NCI-H2081 (cell line): ENCODE measurements at regions not wholly inside any gene's neighbourhood (a gene's known extent, or its start where the extent isn't known, plus 50 kb on each side); places are given as distances from the start of the nearest gene placed in this dataset.

Experiments used
- DNase-seq, 2 experiments: peaks; one replicate each; lab custom pipeline; 2025; lab: John Stamatoyannopoulos, UW

DNA sequence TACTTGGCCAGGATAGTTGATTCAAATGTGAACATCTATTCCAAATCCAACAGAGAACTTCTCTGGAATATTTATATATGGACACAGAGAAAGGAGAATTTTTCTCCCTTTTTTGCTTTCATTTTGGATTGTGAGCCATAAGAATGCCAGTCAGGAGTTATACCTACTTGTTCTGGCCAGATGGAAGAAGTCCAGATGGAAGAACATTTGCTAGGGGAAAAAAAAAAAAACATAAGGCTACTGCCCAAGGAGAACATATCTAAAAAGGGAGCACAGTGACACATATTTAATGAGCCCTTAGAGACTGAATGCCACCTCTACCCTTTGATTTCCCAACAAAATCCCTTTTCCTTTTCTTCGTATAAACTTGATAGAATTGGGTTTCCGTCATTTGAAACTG is 61.7 kb upstream of the PPP2R2B start:
- no peak for DNase-seq

DNA sequence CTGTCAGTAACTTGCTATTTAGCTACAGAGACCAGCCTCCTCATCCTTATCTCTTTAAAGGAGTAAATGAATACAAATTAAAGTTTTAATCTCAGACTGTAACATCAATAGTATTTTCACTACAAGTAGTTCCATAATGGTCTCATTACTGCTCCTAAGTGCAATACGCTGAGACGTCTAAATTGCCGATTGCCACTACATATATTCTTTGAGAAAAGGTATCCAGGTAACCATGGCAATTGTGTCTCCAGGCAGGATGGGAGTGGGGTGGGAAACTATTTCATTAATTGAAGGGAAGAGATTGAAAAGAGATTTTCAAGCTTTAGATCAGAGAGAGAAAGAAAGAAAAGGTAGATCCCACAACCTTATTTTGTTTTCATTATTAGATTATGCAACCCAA is 65.5 kb upstream of the PPP2R2B start:
- no peak for DNase-seq

DNA sequence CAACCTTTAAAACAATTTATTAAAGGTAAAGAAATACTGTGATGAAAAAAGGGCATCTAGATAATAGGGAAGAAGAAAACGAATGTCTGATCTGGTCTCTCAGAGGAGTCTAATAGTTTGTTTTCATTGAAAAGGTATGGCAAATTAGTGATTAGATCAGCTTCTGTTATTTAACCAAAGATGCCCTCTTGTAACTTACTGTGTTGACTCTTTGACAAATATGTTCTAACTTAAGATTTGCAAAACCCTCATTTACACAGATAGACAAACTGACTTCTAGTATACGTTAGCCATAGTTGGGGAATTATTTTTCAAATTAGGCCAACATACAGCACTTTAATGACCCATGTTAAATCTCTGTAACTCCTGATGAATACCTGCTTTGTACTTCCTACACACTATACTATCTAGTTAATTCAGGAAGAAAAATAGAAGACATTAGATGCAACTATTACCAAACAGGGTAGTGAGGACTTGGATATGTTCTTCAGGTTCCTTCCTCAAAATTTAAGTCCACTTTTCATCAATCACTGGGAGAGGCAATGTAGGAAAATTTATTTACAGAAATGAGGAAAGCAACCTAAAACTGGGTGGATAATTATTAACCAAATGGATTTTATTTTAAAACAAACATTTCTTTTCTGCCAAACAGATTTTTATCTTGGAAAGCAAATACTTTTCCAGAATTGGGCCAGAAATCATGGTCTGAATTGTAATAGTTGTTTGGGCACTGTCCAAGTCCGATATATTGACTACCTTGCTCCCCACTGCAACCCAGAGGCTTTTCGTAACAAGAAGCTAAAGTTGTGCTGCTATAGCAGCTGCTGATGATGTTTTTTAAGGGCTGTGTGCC is 66.4 kb upstream of the PPP2R2B start:
- no peak for DNase-seq

- DNase-seq: no peak
Measured at GRCh38 chr5:146945617-146946084, 67.1 kb upstream of the PPP2R2B start.

GRCh38 chr5:146947181-146947941 is 68.8 kb upstream of the PPP2R2B start:
- DNase-seq: peak; percentile 20 to 36

DNA sequence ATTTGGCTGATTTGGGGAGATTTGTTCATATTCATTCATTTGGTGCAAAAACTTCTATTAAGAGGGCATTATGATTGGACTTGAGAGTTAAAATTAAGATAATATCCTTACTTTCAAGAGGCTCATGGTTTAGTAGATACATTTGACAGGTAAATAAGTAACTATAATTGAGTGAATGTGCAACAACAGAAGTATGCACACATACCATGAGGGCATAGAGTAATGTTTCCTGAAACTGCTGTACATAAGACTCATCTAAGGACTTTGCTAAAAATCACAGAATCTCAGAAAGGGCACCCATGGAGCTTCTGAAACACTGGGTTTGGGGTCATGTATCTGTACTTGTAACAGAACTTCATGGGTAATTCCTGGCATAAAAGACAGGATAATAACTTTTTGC is 70.1 kb upstream of the PPP2R2B start:
- DNase-seq: no peak

GRCh38 chr5:146952168-146952567 is 73.6 kb upstream of the PPP2R2B start:
- DNase-seq: no peak

- no peak for DNase-seq
Measured at GRCh38 chr5:146956217-146956616, 77.7 kb upstream of the PPP2R2B start.

DNA sequence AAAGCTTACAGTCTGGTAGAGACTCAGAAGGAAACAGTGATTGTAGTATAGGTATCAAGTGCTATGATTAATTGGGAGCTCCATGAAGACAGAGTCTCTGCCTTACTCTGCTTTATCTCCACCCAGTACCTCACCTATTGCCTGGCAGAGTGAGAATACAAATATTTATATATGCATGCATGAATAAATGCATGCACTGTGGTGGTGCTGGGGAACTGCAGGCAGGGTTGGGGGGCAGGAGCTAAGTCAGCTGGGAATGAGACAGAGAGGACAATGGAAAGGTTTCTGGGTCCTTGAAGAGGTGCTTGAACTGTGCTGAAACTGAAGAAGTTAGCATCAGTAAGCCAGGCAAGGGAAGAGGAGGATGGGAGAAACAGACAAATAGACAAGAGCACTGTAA is 80.8 kb upstream of the PPP2R2B start:
- DNase-seq: no peak

- no peak for DNase-seq
Measured at GRCh38 chr5:146962801-146963355, 84.3 kb upstream of the PPP2R2B start.

- DNase-seq: peak; percentile 70 to 72
Measured at GRCh38 chr5:146965761-146966659, 87.5 kb upstream of the PPP2R2B start.

GRCh38 chr5:146967646-146968045 is 89.1 kb upstream of the PPP2R2B start:
- no peak for DNase-seq

- no peak for DNase-seq
Measured at GRCh38 chr5:146971401-146971800, 92.8 kb upstream of the PPP2R2B start.

DNA sequence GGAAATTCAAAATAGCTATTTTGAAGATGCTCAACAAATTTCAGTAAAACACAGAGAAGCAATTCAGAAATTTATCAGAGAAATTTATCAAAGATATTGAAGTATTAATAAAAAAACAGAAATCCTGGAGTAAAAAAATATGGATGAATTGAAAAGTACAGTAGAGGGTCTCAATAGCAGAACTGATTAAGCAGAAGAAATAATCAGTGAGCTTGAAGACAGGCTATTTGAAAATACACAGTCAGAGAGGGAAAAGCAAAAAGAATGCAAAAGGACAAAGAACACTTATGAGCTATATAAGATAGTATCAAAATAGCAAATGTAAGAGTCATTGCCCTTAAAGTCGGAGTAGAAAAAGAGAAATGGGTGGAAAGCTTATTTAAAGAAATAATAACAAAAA is 107.9 kb upstream of the PPP2R2B start:
- no peak for DNase-seq

DNA sequence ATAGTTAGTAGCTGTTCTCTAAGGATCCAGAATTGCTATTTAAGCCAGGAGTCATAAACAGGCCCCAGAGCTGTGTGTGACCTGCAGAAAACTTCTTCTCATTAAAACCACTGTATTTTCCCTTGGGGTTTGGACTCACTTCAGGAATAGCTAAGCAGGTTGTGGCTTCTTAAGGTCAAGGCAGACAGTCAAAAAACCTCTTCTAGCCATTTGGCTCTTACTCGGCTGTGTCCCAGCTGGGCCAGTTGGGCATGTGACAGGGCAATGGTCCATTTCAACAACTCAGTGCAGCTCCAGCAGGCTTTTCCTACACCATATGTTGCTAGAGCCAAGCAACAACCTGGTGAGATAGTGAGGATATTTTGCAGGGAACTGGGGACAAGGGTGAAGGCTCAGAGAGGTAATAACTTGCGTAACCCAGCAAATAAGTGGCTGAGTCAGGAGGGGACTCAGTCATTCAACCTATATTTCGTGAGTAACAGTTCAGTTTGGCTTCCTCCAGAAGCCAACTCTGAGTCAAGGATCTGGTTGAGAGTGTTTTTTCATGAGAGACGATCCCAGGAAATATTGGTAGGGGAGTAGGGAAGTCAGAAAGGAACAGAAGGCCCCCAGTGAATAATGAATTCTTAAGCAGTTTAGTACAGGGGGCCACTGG is 115.4 kb upstream of the PPP2R2B start:
- no peak for DNase-seq

DNA sequence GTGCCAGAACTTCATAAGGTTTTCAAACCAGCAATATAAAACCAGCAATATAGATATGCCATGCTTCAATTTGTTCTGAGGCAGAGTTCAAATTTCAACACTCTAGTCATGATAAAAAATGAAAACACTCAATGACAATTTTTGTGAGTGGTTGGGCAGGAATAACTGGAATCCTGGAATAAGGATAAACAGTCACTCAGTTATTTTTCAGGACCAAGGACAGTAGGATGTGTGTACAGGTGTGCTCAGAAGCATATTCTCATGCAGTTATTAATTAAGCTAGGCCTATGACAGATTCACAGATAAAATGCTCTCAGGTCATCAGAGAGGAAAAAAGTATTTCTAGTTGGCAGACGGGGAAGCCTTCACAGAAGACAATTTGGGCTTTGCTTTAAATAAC is 117.3 kb upstream of the PPP2R2B start:
- no peak for DNase-seq

DNA sequence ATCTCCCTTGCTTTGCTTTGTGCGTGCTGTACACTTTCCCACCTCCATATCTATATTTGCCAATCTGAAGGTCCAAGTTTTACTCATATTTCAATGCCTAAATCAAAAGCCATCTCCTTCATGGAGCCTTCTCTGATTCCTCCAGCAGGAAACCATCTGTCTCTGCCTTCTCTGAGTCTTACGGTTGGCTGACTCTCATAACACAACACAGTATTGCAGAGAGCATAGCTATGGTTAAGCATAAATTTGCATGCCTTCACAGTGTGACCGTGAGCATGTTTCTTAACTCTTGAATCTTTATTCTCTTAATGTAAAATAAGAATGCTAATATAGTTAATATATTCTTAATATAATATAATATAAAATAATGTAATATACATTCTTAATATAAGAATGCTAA is 136.8 kb upstream of the PPP2R2B start:
- no peak for DNase-seq

- DNase-seq: no peak
Measured at GRCh38 chr5:147017191-147017590, 138.6 kb upstream of the PPP2R2B start.

DNA sequence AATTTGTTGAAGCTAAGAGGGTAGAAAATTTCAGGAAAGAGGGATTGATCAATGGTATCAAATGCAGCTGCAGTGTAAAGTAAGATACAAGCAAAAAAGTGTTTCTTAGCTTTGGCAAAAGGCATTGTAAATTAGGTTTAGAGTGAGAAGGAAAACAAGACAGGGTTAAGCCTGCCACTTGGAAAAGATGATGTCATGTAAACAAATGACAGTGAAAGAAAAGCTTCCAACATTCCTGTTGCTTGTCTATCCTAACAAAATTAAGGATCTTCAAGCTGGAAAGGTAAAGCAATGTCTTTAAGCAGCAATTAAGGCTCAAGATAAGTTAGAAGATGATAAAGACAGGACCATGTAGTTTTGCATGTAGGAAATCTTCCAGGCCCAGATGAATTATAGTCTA is 139.1 kb upstream of the PPP2R2B start:
- DNase-seq: no peak

DNA sequence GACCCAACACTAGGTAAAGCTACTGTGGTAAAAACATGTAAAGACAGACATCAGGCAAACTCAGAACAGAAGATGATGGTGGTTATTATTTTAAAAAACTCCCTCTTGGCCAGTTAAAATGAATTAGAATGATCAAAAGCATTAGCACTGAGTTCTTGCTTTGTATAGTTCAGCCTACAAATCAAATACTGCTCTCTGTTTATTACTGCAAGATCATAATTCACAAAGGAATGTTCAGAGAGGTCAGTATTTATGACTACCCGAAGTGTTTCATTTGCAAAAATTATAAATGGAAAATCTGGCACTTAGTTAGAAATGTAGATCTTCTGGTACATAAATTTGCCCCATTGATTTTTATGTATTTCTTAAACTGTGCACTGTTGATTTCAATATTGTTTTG is 140.3 kb upstream of the PPP2R2B start:
- no peak for DNase-seq

DNA sequence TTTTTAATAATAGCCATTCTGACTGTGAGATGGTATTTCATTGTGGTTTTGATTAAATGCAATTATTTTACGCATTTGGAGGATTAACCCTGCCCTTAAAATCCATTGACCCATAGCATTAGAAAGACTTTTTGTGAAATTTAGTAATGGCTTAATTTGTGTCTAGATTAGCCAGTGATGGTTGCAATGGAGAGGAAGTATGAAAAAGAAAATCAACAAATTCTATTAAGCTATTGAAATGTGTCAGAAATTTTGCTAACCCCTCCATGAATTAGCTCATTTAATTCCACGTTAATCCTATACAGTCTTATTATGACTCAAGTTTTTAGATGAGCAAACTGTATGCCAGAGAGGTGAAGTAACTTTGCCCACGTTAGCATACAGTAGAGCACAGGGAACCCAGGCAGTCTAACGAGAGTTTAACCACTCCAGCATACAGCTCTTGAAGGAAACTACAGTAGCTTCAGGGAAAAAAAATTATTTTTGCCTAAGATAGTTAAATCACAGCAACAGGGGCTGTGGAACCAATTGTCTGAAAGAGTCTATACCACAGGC is 158.2 kb upstream of the PPP2R2B start:
- DNase-seq: no peak
